Kidney epithelial cell (primary cell): ENCODE measurements at regions not wholly inside any gene's neighbourhood (a gene's known extent, or its start where the extent isn't known, plus 50 kb on each side); places are given as distances from the start of the nearest gene placed in this dataset.

ENCODE experiments used
- DNase-seq: peaks from one replicate; pipeline ENCODE4 v3.0.0-alpha.2; 2010; ENCODE audit warnings: low read depth
- H3K27me3 ChIP-seq: 2 replicates; pipeline ENCODE4 v1.6.0; 2011; ENCODE audit warnings: low read length; ENCODE audit not compliant: control insufficient read depth, insufficient read depth
- H3K36me3 ChIP-seq: 2 replicates; pipeline ENCODE4 v1.5.1; 2011; ENCODE audit warnings: low read length; ENCODE audit not compliant: control insufficient read depth, insufficient read depth
- H3K4me3 ChIP-seq: 2 replicates; pipeline ENCODE4 v1.5.1; 2011; ENCODE audit warnings: low read depth, mild to moderate bottlenecking, control low read depth, low read length
- CTCF ChIP-seq: IDR thresholded peaks from 2 replicates; pipeline ENCODE4 v1.5.1; 2011; ENCODE audit warnings: mild to moderate bottlenecking, moderate library complexity, low read length, control low read depth, inconsistent platforms; ENCODE audit not compliant: insufficient read depth, poor library complexity, severe bottlenecking

GRCh38 chr7:26489906-26490639 is 198.4 kb downstream of the SNX10 start:
- no peak for TF ChIP-seq CTCF
- no peak for DNase-seq
- H3K4me3 ChIP-seq: no peak overlapping the region
- no peaks in the 10 kb centered on the region for H3K27me3 ChIP-seq
- no peaks in the 10 kb centered on the region for H3K36me3 ChIP-seq

DNA sequence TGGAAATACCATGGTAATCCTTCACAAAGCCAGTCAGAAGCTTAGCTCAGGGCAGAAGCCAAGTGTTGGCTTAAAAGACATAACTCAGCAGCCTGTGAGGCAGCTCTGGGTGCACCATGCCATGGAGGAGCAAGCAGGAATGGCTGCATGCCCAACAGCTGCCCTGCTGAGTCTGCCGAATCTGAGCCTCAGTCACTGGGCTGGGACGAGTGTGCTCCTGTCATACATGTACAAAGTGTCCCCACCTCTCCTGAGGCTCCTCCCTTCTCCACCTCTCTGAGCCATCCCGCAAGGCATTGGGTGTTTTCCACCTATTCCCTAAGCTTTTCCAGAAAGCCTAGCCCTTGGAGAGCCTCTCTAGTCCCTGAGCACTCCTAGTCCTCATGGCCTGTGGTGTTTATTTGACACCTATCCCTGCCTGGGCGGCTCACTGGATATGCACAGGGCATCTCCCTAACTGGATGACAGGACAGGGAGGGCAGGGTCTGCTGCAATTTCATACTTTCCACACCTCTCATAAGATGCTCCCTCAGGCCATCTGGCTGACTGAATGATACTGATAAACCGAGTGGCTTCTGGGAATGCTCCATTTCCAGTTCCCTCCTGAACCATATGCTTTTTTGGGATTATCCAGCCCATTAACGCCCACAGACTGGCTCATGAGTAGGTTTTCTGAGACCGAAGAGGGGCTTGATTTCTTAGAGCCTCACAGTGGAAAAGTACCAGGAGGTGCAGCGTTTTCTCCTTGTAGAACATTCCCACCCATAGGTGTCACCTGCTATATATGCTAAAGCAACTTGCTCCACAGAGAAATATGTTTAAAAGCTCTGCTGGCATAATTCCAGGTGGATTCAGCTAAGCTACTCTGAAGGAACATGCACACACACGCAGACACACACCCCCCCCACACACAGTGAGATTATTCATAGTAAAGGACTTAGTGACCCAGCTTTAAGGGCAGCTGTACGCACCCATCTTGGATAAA is 199.3 kb downstream of the SNX10 start:
- TF ChIP-seq CTCF: no peak
- H3K4me3 ChIP-seq: no peak overlapping the region
- no peak for DNase-seq

DNA sequence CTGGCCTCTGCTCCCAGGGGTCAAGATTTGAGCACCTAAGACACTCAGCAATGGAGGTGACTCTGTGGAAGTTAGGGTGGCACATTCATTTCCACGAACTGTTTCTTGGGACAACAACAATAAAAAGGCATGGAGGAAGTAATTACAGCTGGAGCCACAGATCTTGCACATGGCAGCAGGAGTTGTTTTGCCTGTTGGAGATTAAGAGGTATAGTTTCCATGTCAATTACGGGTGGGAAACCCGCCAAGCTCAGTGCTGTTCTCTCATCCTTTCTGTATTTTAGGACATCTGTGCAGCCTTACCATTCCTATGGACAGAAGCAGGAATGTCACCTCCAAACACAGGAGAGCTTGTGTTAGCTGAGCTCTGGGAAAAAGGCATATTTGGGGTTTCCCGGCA is 201.2 kb downstream of the SNX10 start:
- Histone ChIP-seq H3K36me3 (no peaks in the 10 kb centered on the region), H3K27me3 (no peaks in the 10 kb centered on the region), H3K4me3 (no peak overlapping the region)
- no peak for TF ChIP-seq CTCF
- DNase-seq: no peak

More for the DNA sequence above, 199.3 kb downstream of the SNX10 start:
- no peaks in the 10 kb centered on the region for H3K27me3 ChIP-seq
- no peaks in the 10 kb centered on the region for H3K36me3 ChIP-seq

DNA sequence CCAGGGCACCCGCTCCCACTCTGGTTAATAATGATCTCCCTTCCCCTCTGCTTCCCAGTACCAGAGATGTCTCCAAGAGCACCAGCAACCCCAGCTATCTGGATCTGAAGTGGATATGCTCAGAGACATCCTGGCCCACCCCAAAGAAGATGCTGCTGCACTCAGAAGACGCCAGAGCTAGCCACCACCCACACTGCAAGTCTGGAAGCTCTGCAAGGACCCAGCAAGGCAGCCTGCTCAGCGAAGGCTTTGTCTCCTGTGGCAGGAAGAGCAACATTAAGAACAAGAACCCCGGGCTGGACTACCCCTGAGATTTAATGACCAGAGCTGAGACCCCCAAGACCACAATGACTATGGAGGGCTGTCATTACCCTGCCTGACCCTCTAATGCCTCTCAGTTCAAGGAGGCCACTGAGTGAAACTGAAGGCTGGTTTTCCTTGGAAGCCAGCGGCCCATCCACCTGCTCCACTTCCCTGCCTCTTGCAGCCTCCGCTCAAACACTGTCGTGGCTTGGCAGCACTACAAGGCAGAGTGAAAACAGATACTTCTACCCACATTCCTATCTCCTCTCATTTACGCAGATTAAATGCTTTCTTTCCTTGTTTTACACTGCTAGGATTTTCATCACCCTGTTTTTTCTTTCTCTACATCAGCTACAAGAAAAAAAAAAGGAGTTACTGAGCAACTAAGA is 202.2 kb downstream of the SNX10 start:
- no peak overlapping the region for H3K4me3 ChIP-seq
- no peak for DNase-seq
- H3K27me3 ChIP-seq: no peaks in the 10 kb centered on the region
- no peaks in the 10 kb centered on the region for H3K36me3 ChIP-seq
- no peak for TF ChIP-seq CTCF

- TF ChIP-seq CTCF: no peak
- no peaks in the 10 kb centered on the region for H3K36me3 ChIP-seq
- H3K27me3 ChIP-seq: no peaks in the 10 kb centered on the region
- DNase-seq: no peak
- H3K4me3 ChIP-seq: no peak overlapping the region
These were observed 203.9 kb downstream of the SNX10 start for GRCh38 chr7:26495569-26495968.
